ENCODE measurements at regions not wholly inside any gene's neighbourhood (a gene's known extent, or its start where the extent isn't known, plus 50 kb on each side); places are given as distances from the start of the nearest gene placed in this dataset.

DNA sequence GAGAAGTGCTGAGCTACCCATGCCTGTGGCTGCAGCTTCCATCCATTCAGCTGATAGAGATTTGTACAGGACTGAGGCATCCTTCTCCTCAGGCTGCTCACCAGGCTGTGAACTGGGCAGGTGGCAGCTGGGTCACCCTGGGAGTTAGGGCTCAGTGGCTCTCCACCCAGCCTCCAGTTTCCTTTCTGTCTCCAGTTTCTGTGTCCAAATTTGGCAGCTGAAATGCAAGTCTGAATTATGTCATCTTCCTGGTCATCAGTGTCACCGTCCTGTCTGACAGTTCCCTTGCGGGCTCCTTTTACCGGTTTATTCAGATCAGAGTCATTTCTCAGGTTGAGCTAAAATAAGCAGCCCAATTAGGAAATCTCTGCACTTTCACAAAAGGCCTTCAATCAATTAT, 93.3 kb downstream of the EDN1 start:
- DNase-seq (ENCODE audit: low spot score), result no peak

DNA sequence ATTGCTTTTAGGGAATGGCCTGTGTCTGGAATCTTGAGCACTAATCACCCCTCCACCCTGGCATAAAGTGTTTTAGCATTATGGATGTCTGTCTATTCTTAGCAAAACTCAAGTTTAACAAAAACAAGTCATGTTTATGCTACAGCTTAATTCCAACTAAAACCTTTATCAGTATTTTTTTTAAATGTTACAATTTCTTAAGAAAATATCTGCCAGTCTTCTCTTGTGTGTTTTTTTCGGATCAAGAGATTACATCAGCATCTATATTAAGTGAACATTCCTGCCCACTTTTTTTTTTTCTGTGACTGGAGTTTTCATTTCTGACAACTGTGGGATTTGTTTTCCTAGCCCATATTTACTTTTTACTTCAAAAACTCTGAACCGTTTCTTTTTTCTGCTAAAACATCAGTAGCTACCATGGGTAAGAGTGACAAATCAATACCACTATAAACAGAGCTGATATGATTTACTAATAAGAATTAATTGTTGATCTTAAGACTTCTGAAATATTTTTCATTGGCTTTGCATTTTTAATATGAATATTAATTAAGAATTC, 94.3 kb downstream of the EDN1 start:
- no peak for DNase-seq (ENCODE audit: low spot score)

DNA sequence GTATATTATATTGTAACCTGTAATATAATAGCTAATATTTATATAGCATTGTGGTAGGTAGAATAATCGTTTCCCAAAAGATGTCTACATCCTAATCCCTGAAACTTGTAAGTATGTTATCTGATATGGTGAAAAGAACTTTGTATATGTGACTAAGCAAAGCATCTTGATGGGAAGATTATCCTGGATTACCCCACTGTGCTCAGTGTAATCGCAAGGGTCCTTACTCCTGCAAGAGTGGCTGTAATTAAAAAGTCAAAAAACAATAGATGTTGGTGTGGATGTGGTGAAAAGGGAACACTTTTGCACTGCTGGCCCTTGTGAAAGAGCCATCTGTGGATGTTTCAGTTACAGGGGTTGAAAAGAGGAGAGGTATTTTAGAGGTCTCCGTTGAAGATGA, 95.2 kb downstream of the EDN1 start:
- DNase-seq (ENCODE audit: low spot score), result no peak

DNA sequence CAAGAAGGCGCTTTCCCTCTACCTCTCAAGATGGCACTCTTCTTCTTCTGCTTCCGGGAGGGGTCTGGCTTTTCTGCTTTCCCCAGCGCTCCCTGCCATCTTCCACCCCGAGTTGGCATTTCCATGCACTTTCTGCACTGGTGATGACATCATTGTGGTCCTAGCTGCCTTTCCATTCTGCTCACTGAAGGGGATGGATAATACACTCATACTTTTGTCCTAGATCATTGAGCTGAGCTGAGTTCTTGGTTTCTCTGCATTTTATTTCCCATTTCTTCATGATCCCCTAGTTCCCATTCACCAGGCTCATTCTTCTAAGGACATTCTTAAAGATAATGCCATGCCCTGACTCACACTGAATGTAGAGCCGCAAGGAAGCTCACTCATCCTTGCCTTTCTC, 96.7 kb downstream of the EDN1 start:
- no peak for DNase-seq (ENCODE audit: low spot score)

DNA sequence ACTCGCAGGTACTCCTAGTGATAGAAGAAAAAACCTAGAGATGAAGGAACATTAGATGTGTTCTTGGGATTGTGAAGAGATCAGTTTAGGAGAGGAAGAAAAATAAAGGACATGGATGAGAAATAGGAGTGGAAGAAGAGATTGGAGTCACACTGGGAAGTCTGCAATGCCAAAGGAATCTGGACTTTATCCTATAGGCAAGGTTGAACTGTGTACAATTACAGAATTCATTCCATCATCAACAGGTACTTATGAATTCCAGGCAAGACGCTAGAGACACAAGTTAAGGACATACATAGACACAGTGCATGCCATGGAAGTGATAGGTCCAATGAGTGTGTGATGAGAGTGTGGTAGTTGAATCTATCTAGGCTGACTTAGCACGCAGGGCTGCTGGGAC, 101.3 kb downstream of the EDN1 start:
- DNase-seq (ENCODE audit: low spot score), result no peak

DNA sequence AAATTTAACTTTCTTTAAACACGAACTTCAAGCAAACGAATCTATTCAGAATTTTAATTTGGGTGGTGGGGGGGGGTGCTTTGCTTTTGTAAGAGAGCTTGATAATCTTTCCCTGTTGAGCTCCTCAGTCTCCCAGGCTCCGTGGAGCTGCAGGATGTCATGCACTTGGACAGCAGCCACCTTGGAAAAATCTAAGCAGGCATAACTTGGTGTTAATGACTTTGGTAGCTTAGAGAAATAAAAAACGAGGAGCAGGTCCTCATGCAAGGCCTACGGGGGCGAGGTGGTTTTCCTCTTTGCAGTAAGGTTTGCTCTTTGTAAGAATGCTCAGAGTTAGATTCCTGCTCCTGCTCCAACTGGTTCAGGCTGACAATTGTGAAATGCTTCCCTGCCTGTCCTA, 102.3 kb downstream of the EDN1 start:
- DNase-seq (ENCODE audit: low spot score), result no peak

DNA sequence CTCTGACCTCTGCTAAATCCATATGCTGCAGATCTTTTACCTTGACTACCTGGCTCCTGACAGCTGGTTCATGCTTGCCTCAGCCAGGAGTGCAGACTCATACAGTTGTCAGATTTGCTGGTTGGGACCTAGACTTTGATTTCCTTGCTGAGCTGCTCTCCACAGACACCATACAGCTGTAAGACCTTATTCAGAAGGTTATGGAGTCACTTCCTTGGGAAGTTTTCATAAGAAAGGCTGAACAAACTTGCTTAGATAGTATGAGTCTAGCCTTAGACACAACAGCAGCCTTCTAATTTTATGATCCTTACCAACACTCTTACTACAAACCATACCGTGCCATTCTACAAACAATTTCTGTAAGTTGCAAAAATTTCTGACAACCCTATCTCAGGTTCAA, 102.9 kb downstream of the EDN1 start:
- DNase-seq (ENCODE audit: low spot score), result no peak

DNA sequence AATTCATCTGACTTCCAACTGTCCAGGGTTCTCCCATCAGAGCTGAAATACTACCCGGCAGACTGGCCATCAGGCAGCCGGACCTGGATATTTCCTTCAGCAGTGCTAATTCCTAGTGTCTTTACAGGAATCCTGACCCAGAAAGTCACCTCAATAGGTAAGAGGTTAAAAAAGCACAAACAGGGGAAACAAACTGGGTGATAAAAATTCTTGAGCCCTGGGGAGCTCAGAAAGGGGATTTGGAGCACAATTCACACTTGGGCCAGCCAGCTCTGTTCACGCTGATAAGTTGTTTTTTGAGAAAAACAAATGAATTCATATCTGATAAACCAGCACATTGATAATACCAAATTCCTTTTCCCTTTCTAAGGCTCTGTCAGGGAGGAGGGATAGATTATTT, 104.0 kb downstream of the EDN1 start:
- no peak for DNase-seq (ENCODE audit: low spot score)

DNA sequence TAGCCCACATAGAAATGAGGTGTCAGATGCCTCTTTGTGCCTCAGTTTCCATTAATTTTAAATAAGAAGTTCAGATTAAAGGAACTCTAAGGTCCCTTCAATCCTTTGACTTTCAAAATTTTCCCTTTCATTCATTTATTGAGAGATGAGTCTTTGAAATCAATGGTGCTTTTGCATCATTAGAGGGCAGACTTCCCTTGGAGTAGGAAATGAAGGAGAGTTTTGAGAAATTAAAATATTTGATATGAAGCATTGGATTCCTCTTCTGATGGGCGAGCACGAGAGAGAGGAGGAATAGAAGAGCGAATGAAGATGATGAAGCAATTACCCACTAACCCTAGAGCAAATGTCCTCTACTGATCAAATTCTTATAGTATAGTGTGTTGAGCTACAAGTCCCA, 105.7 kb downstream of the EDN1 start:
- no peak for DNase-seq (ENCODE audit: low spot score)

DNA sequence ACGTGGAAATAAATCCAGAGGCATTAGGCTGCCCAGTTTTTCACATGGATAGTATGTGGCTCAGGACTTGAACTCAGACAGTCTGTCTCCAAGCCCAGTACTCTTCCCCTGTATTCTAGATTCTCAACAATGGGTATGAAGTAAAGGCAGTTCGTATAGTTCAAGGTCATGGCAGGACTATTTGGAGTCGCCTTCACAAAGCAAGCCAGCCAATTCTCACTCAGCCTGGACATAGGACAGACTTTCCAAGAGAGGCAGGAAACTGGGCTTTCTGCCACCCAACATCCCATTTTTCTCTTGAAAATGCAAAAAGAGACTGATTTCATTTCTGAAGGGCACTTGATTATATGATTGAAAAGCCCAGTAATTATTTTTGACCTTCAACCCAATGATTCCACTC, 111.0 kb downstream of the EDN1 start:
- DNase-seq (ENCODE audit: low spot score), result no peak

DNA sequence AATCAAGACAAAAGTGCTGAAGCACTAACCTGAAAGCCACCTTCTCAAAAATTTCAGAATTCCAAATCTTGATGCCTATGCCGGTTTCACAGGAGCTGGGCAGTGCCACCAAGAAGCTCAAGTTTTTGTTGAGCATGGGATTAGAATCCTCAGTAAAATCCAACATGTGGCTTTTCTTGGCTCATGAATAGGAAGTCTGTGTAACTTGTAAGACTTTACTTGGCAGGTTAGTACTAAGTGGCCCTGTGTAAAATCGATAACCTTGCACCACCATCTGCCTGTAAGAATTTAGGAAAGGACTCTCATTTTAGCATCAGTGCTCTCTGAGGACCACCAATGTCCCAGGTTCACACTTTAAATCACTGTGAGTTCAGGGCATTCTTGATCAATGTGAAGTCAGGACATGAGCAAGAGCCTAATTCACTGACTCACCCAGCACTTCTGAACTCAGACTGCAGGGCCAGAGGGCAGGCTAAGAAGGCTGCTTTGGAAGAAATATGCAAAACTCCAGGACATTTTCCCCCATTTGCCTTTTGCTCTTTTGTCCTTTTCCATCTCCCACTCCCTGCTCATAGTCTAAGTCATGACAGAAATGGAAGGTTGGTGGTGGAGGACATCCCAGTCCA, 113.2 kb downstream of the EDN1 start:
- peak; percentile 45 for DNase-seq (ENCODE audit: low spot score)

DNA sequence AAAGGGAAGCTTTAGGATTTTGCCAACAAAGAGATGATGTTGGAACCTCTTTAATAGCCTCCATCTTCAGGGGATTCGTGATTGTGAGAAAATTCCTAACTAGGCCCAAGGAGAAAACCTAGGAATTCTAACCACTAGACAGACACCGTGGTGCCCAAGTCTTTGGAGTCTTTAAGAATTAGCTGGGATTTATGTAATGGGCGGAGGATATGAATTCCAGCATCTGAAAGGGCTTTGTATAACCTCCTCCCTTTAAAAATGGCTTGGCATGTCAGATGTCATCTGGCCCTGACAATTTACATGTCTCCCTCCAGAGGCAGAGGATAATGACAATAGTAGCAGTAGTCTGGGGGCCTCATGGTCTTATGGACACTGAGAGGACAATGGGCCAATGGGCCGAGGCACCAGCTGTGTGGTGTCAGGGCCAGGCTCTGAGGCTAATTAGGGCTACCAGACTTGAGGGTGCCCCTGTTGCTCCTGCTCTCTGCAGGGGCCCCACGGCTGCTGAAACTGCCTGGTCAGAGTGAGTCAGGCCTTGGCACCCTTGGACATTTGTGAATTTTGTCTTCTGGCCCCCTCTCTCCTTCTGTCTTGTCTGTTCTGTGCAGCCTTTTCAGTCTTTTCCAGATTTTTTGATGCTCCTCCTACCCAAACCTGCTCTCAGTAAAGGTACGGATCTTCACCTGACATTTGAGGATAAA, 113.9 kb downstream of the EDN1 start:
- no peak for DNase-seq (ENCODE audit: low spot score)

DNA sequence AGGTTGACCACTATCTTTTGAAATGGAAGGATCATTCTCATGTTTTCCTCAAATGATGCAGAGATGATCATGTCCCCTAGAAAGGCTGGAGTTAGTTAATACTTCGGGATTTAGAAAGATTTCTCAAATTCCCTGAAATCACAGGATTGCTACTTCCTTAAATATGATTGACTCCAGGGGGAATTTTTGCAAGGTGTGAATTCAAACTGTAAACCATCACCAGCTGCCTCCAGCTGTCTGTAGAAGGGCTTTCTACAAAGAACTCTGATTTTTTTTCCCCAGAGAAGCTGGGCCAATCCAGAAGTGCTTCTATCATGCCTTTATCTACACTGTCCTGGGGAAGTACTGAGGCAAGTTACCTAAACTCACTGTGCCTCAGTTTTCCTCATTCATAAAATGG, 114.5 kb downstream of the EDN1 start:
- no peak for DNase-seq (ENCODE audit: low spot score)

DNA sequence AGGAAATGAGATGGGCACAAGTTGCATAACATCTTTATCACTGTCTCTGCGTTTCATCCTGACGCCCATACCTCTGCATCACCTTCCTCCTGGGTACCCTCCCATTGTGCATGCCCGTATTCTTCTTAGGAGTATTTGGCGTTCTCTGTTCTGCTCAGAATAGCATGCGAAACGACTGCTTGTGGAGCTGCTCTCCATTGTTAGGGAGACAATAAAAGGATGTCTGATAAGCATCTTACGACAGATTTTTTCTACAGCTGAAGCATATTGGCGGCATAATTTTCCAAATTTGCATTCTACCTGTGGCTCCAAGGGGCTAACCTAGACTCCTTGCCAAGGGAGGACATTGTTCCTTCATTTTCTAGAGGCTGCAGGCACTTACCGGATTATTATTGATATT, 118.6 kb downstream of the EDN1 start:
- no peak for DNase-seq (ENCODE audit: low spot score)

DNA sequence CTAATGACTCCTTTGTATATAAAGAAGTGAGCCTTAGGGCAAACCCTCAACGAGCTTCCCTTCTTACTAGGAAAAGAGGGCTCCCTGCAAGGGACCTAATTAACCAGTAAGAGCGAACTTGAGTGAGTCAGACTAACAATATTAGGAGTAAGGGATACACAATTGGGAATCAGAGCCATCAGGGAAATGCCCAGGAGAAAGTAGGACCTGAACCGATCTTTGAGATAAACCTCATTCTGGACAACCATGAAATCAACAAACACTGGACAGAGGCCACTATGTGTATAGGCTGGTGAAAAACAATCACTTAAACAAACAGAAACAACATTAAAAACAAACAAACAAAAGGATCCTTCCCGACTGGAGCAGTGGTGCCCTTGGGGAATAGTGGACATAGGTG, 120.8 kb downstream of the EDN1 start:
- no peak for DNase-seq (ENCODE audit: low spot score)

DNA sequence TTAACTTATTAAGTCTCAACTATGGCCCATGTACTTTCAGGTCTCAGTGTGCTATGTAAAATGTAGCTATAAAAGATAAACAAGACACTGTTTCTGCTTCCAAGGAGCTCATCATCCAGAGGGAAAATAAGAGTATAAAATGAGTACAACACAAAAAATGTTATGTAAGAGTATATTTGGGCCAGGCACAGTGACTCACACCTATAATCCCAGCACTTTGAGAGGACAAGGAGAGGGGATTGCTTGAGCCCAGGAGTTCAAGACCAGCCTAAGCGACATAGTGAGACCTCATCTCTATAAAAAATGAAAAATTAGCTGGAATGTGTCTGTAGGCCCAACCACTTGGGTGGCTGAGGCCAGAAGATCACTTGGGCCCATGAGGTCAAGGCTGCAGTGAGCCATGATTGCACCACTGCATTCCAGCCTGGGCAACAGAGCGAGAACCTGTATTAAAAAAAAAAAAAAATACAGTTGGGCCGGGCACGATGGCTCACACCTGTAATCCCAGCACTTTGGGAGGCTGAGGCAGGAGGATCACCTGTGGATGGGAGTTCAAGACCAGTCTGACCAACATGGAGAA, 124.0 kb downstream of the EDN1 start:
- no peak for DNase-seq (ENCODE audit: low spot score)

DNA sequence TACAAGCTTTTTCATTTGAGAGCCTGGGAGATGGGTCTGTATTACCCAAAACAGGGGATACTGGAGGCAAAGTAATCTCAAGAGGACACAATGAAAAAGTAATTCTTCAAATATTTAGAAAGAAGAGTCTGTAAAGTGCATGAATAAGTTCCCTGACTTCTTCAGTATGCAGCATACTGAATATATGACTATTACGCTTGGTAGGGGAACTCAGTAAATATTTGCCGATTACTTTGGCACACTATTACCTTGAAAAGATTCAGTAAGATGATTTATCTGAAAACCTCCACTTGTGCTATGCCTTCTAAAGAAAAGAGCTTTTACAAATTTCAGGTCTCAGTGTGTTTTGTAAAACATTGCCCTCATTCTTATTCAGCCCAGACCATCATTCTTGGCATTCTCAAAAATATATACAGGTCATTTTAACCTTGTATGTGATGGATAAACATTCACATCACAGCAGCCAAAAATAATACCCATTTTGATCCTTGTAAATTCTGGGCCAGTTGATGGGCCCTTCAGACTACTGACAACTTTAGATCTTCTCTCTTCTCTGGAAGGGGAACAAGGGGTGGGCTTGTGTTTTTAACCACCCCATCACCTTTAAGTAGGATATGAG, 125.9 kb downstream of the EDN1 start:
- DNase-seq (ENCODE audit: low spot score), result no peak

DNA sequence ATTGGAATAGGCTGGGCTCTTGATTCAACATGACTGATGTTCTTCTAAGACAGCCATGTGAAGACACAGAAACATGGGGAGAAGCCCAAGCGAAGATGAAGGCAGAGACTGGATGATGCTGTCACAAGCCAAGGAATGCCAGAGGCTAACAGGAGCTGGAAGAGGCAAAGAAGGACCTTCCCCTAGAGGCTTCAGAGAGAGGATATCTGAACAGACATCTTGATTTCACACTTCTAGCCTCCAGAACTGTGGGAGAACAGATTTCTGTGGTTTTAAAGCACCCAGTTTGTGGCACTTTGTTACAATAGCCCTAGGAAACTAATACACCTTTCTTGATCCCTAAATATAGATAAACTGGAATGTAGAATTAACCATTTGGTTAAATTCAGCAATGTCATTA, 127.0 kb downstream of the EDN1 start:
- DNase-seq (ENCODE audit: low spot score), result no peak

DNA sequence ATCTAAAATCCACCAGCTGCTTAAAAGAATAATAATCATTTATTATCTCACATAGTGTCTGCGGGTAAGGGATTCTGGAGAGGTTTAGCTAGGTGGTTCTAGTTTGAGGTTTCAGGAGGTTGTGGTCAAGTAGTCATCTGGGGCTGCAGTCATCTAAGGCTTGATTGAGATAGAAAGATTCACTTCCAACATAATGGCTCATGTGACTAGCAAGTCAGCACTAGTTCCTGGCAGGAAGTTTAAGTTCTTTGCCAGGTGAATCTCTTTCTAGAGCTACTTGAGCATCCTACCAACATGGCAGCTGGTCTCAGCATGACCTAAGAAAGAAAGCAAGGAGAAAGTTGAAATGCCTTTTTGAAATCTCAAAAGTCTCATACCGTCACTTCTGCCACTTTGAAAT, 128.8 kb downstream of the EDN1 start:
- DNase-seq (ENCODE audit: low spot score), result no peak

DNA sequence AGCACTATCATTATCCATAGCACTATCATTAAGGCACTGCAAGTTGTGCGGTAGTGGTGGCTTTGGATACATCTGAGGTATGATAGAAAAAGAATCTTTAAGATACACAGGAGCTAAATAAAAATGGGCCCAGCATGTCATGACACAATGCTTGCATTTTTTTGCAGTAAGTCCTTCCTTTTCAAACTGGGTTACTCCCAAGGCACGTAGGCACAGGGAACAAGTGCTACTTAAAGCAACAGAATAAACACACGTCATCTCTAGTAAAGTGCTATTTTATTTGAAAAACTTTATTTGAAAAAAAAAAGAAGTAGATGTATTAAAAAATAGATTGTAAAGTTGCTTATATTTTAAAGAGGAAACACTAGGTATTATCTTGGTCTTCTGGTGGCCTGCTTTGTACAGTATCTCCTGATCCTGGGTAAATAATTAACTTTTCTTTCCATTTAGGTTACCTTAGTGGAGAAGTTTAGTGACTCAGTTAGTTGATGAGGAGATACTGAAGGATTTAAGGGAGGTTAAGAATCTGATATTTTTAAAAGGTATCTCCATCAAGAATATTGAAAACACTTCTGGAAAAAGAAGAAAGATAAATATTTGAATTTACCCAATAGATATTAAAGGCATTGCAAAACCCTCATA, 129.6 kb downstream of the EDN1 start:
- no peak for DNase-seq (ENCODE audit: low spot score)

DNA sequence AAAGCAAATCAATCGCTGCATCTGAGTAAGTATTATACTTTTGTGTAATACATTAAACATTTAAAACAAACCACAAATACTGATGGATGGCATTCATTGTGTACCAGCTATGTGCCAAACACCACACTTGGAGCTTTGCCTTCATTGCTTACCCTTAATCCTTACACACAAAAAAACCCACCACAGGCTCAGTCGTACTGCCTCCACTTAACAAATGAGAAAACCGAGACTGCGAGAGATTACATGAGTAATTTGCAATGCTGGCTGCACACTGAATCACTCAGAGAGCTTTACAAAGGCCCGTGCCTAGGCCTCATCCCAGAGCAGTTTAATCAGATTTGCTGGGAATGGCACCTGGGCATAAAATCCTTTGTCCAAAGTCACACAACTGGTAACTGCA, 130.5 kb downstream of the EDN1 start:
- DNase-seq (ENCODE audit: low spot score), result no peak

DNA sequence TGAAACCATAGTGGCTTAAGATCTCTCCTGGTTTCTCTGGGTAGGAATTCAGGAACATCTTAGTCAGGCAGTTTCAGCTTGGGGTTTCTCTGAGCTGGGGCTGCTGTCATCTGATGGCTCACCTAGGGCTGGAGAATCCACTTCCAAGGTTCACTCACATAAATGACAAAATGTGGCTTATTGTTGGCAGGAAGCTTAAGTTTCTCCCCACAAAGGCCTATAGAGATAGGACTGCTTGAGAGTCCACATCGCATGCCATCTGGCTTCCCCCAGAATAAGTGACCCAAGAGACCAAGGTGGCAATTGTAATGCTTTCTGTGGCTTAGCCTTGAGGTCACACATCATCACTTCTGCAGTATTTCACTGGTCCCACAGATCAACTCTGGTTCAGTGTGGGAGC, 131.4 kb downstream of the EDN1 start:
- DNase-seq (ENCODE audit: low spot score), result no peak

DNA sequence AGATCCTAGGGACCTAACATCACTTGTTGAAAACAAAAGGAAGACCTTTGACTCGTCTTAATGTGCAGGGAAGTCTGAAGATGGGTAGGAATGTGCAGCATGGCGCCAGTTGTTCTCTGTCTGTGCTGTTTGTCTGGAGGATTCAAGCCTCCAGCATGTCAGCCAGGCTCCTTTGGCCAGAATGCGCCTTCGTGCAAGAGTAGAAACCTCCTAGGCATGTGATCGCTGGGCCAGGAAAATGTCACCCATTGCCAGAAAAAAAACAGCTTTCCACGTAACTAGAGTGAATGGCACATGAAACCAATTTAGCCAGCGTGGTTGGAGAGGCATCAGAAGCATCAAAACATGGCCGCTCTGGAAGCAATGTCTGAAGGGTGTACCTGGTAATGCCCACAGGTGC, 132.7 kb downstream of the EDN1 start:
- DNase-seq (ENCODE audit: low spot score), result no peak

Measured in hepatic stellate cell (primary cell).